ENCODE measurements at regions not wholly inside any gene's neighbourhood (a gene's known extent, or its start where the extent isn't known, plus 50 kb on each side); places are given as distances from the start of the nearest gene placed in this dataset.

- Mint-ChIP-seq H3K4me3 (ENCODE audit: unreplicated experiment) (no peak overlapping the region), H3K27me3 (ENCODE audit: low read depth) (no peaks in the 10 kb centered on the region), H3K27ac (ENCODE audit: unreplicated experiment) (no peak overlapping the region), H3K36me3 (ENCODE audit: low read depth) (no peaks in the 10 kb centered on the region), H3K9me3 (ENCODE audit: low read depth) (peaks cover 5% of the 10 kb centered on the region), H3K4me1 (ENCODE audit: low read depth) (peaks cover 10% of the 10 kb centered on the region)
- TF ChIP-seq CTCF (IDR thresholded peaks at IDR 0.05) = no peak
- DNase-seq (ENCODE audit: low spot score) = no peak
Measured at GRCh38 chr5:143653766-143654282, 158.1 kb upstream of the HMHB1 start.

GRCh38 chr5:143653256-143653655 lies 158.7 kb upstream of the HMHB1 start:
- Mint-ChIP-seq H3K36me3 (ENCODE audit: low read depth) (no peaks in the 10 kb centered on the region), H3K9me3 (ENCODE audit: low read depth) (peaks cover 5% of the 10 kb centered on the region), H3K4me1 (ENCODE audit: low read depth) (peaks cover 10% of the 10 kb centered on the region), H3K27ac (ENCODE audit: unreplicated experiment) (no peak overlapping the region), H3K27me3 (ENCODE audit: low read depth) (no peaks in the 10 kb centered on the region), H3K4me3 (ENCODE audit: unreplicated experiment) (no peak overlapping the region)
- DNase-seq (ENCODE audit: low spot score) = no peak
- no peak for TF ChIP-seq CTCF (IDR thresholded peaks at IDR 0.05)

GRCh38 chr5:143652108-143652700 lies 159.8 kb upstream of the HMHB1 start:
- peaks cover 5% of the 10 kb centered on the region for H3K9me3 Mint-ChIP-seq (ENCODE audit: low read depth)
- no peak for DNase-seq (ENCODE audit: low spot score)
- no peaks in the 10 kb centered on the region for H3K36me3 Mint-ChIP-seq (ENCODE audit: low read depth)
- H3K27me3 Mint-ChIP-seq (ENCODE audit: low read depth) = no peaks in the 10 kb centered on the region
- no peak overlapping the region for H3K27ac Mint-ChIP-seq (ENCODE audit: unreplicated experiment)
- H3K4me3 Mint-ChIP-seq (ENCODE audit: unreplicated experiment) = no peak overlapping the region
- peaks cover 10% of the 10 kb centered on the region for H3K4me1 Mint-ChIP-seq (ENCODE audit: low read depth)
- no peak for TF ChIP-seq CTCF (IDR thresholded peaks at IDR 0.05)

GRCh38 chr5:143649937-143650621 lies 161.9 kb upstream of the HMHB1 start:
- no peaks in the 10 kb centered on the region for H3K36me3 Mint-ChIP-seq (ENCODE audit: low read depth)
- peak overlapping the region; percentile 54 for H3K27ac Mint-ChIP-seq (ENCODE audit: unreplicated experiment)
- no peak for DNase-seq (ENCODE audit: low spot score)
- peaks cover 10% of the 10 kb centered on the region for H3K4me1 Mint-ChIP-seq (ENCODE audit: low read depth)
- peaks cover 5% of the 10 kb centered on the region for H3K9me3 Mint-ChIP-seq (ENCODE audit: low read depth)
- TF ChIP-seq CTCF (IDR thresholded peaks at IDR 0.05) = no peak
- no peaks in the 10 kb centered on the region for H3K27me3 Mint-ChIP-seq (ENCODE audit: low read depth)
- no peak overlapping the region for H3K4me3 Mint-ChIP-seq (ENCODE audit: unreplicated experiment)

GRCh38 chr5:143648696-143649095 lies 163.3 kb upstream of the HMHB1 start:
- DNase-seq (ENCODE audit: low spot score) = no peak
- Mint-ChIP-seq H3K27me3 (ENCODE audit: low read depth) (no peaks in the 10 kb centered on the region), H3K9me3 (ENCODE audit: low read depth) (peaks cover 3% of the 10 kb centered on the region), H3K4me1 (ENCODE audit: low read depth) (peaks cover 10% of the 10 kb centered on the region), H3K36me3 (ENCODE audit: low read depth) (no peaks in the 10 kb centered on the region), H3K4me3 (ENCODE audit: unreplicated experiment) (no peak overlapping the region), H3K27ac (ENCODE audit: unreplicated experiment) (no peak overlapping the region)
- TF ChIP-seq CTCF (IDR thresholded peaks at IDR 0.05) = peak; percentile 53

Measured in chondrocyte (in vitro differentiated cells).